ENCODE measurements at regions not wholly inside any gene's neighbourhood (a gene's known extent, or its start where the extent isn't known, plus 50 kb on each side); places are given as distances from the start of the nearest gene placed in this dataset.

GRCh38 chr14:98292191-98292590 is 979.8 kb downstream of the BCL11B start:
- DNase-seq = no peak

- no peak for DNase-seq
Measured at GRCh38 chr14:98293576-98293975, 978.4 kb downstream of the BCL11B start.

DNA sequence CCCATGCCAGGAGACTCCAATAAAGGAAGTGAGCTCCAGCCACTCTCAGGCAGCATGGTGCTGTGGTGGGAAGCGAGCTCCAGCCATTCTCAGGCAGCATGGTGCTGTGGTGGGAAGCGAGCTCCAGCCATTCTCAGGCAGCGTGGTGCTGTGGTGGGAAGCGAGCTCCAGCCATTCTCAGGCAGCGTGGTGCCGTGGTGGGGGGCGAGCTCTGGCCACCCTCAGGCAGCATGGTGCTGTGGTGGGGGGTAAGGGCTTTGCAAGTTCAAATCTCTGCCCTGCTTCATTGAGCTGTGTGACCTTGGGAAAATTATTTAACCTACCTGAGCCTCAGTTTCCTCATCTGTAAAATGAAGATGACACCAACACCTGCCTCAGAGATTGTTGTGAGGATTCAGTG is 975.1 kb downstream of the BCL11B start:
- DNase-seq = no peak

- DNase-seq = no peak
Measured at GRCh38 chr14:98297567-98297966, 974.4 kb downstream of the BCL11B start.

GRCh38 chr14:98298481-98299244 is 973.3 kb downstream of the BCL11B start:
- no peak for DNase-seq

- DNase-seq = no peak
Measured at GRCh38 chr14:98301681-98302080, 970.3 kb downstream of the BCL11B start.

DNA sequence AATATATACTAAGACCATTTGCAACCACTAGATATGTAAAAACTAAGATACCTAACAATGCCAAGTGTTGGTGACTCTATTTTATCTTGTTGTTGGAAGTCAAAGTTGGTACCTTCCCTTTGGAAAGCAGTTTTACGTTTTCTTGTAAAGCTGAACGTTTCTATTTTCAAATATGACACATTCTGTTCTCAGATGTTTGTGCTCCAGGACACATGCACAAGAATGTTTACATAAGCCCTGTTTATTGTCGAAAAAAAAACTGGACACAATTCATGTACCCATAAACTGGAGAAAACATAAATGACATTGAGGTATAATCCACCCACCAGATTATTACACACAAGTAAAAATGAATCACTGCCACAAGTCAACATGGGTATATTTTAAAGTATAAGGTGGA is 967.4 kb downstream of the BCL11B start:
- no peak for DNase-seq

- no peak for DNase-seq
Measured at GRCh38 chr14:98309591-98309990, 962.4 kb downstream of the BCL11B start.

DNA sequence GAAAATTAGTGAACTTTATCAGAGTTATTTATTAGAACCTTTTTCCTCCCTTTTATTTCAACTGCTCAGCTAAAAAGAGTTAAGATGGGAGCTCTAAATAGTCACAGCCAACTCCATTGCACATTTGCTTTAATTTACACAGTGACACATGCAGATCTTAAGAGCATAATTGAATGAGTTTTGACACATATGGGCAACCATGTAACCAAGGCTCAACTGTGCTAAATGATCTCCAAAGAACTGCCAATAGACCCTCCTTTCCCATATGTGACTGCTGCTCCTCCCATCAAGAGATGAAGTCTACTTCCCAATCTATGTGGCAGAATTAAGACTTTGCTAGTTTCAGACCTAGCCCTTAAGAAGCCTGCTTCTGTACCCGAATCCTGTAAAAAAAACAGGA is 960.0 kb downstream of the BCL11B start:
- no peak for DNase-seq

DNA sequence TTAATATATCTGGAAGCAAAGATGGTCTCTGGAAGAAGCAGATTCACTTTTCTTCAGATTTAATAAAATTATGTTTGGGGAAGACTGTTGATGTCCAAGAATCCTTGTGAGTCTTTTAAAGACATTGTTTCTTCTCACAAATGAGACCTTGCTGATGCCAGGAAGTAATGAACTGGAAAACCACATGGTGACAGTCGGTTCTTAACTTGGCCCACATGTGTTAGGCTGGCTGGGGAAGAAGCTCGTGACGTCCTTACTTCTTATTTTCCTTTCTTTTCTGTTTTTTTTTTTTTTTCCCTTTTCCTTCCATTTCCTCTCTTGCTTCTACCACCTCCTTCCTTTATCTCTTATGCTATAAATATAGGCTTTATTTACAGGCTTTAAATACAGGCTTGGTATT is 950.2 kb downstream of the BCL11B start:
- no peak for DNase-seq

- DNase-seq = no peak
Measured at GRCh38 chr14:98323836-98324235, 948.2 kb downstream of the BCL11B start.

- no peak for DNase-seq
Measured at GRCh38 chr14:98325761-98326160, 946.2 kb downstream of the BCL11B start.

GRCh38 chr14:98328496-98328895 is 943.5 kb downstream of the BCL11B start:
- no peak for DNase-seq

- no peak for DNase-seq
Measured at GRCh38 chr14:98334186-98334585, 937.8 kb downstream of the BCL11B start.

DNA sequence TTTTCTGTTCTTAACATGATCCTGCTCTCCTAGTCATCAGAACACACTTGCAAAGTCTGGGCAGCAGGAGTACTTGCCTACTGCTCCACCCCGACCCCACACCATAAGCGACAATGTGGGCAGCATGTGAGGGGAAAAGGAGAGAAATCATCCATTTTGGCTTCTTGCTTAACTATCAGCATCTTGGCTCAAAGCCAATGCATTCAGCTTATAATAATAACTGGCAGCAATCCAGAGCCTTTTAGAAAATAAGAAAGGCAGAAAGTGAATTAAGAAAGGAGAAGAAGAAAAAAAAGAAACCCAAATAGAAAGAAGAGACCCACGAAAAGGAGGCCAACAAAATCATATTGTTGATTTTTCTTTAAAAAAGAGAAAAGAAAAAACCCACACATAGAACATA is 930.8 kb downstream of the BCL11B start:
- DNase-seq = no peak

GRCh38 chr14:98345161-98345560 is 926.8 kb downstream of the BCL11B start:
- DNase-seq = no peak

- no peak for DNase-seq
Measured at GRCh38 chr14:98347686-98348085, 924.3 kb downstream of the BCL11B start.

DNA sequence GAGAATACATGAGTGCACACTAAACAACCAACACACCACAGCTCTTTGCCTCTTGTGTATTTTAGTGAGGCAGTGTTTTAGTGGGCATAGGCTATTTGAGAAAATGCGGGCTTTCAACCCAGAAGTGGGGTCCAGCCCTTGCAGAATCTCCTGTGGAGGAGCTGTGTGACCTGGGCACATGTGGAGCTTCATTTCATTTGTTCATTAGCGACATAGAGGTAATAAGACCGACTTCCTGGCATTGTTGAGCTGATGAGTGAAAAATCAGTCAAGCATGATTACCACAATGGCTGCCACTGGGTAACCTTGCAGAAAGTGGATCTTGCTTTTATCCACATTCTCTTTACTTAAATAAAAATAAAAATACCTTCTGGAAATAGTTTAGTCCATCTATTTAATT is 923.5 kb downstream of the BCL11B start:
- no peak for DNase-seq

DNA sequence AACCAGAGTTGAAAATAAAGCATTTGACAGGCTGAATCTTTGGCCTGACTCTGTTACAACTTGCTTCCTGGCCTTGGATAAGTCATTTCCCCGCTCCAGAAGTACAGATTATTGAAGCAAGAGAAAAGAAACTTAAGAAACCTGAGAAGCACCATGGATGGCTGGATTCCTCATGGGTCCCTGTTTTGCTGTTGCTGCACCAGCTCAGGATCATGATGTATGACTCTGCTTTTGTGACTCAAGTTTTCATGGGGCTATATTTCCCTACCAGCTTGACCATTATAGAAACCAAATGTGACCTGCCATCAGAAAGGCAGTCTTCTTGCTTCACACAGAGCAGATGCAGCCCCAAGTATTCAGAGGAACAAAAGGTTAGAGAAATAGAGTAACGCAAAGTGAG is 921.8 kb downstream of the BCL11B start:
- DNase-seq = no peak

DNA sequence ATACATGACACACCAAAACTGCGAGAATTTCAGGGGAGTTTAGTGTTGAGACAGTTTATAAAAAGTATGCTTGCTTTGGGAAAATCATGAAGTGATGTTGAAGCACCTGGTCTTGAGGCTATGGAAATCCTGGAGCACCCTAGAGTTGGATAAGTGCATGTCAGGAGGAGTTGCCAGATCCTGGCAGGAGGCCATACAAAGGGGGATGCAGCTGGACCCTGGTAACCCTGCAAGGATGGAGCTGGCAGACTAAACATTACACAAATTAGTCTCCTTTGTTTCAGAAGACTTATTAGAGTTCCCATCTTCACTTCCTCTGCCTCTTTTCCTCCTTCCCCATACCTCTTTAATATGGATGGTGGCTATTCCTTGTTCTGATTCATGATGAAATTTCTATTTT is 907.0 kb downstream of the BCL11B start:
- DNase-seq = no peak

- no peak for DNase-seq
Measured at GRCh38 chr14:98366429-98366828, 905.6 kb downstream of the BCL11B start.

DNA sequence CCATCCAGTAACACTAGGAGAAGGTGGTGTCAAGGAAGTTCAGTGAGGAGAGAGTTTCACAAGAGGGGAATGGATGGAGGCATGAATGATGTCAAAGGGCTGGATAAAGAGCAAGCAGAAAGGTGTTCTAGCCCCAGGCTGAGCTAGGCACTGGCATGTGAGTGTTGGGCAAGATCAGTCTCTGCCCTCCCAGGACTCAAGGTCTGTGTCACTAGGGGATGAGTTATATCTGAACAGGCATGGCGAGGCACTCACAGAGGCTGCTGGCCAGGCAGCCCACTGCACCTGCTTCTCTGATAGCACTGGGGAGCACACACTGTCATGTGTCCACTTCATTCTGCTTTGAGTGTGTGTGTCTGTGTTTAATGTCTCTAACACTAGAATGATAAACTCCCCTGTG is 903.8 kb downstream of the BCL11B start:
- no peak for DNase-seq

GRCh38 chr14:98368916-98369315 is 903.1 kb downstream of the BCL11B start:
- DNase-seq = no peak

DNA sequence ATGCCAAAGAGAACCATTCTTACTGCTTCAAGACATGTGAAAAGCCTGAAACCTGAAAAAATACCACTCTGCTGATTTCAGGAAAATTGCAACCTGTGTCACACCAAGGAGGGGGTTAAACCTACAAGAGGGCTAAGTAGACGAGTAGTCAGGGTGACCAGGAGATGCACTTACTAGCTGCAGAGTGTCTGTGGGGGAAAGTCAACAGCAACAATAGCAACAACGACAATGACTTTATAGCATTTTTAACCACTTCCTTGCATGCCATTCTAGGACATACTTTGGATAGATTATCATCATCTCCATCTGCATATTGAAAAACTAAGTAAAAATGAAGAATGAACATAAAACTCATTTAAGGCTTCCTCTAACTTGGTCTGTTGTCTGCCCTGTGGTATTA is 902.7 kb downstream of the BCL11B start:
- no peak for DNase-seq

- DNase-seq = no peak
Measured at GRCh38 chr14:98370352-98370751, 901.6 kb downstream of the BCL11B start.

All from suppressor macrophage treated with lipopolysaccharide for 4 hours (primary cell).